ENCODE measurements at regions not wholly inside any gene's neighbourhood (a gene's known extent, or its start where the extent isn't known, plus 50 kb on each side); places are given as distances from the start of the nearest gene placed in this dataset.

GRCh38 chr14:65356327-65356836, 56.1 kb upstream of the FUT8 start:
- DNase-seq (ENCODE audit: low read depth), result peak; percentile 54

DNA sequence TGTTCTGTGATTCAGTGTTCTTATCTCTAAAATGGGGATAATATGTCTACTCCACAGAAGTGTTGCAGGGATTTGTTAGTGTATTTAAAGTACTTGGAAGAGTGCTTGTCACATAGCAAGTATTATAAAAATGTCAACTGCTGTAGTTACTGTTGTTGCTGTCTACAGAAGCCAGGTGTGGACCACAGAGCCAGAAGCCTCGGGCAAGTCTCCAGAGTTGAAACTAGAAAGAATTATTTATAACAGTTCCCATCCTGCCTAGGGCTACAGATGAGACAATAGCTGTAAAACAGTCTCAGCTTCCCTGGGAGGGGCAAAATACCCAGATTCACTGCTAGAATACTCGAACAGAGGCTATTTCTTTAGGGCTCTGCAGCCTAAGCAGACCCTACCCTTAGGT, 55.4 kb upstream of the FUT8 start:
- DNase-seq (ENCODE audit: low read depth), result no peak

DNA sequence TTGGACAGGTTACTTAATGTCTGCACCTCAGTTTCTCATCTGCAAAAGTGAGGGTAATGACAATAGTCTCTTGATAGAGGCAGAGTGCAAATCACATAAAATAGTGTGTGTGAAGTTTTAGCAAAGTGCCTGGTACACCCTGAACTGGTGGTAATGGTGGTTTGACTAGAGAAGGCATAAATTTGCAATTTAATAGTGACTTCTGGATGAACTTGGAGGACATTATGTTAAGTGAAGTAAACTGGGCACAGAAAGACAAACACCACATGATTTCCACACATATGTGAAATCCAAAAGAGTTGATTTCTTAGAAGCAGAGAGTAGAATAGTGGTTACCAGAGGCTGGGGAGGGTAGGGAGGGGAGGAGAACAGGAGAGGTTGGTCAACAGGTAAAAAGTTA, 54.8 kb upstream of the FUT8 start:
- no peak for DNase-seq (ENCODE audit: low read depth)

- no peak for DNase-seq (ENCODE audit: low read depth)
Measured at GRCh38 chr14:65359503-65359902, 53.0 kb upstream of the FUT8 start.

DNA sequence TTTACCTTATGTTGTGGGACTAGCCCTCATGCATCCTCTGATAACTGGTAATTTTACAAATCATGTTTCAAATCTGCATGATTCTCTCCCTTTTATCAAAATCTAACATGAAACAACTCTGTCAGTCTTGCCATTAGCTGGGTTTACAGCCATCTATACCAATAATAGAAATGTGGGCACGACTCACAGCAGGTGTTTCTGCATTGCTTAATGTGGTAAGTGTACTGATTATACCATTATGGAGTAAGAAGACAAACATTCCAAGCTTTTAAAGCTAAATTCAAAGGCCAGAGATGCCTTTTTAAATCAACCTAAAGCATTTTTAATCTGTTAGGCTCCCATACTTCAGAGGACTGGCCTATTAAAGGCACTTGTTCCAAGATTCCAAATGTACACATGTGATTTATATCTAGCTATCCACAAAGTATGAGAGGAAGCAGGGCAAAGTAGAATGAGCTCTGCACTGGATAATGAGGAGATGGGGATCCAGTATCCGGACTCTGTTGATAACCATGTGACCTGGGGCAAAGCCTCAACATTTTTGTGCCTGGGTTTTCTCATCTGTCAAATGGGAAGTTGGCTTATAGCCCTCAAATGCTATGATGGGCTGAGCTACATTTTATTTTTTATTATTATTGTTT, 52.3 kb upstream of the FUT8 start:
- no peak for DNase-seq (ENCODE audit: low read depth)

GRCh38 chr14:65361920-65362319, 50.6 kb upstream of the FUT8 start:
- no peak for DNase-seq (ENCODE audit: low read depth)
